ENCODE measurements at regions not wholly inside any gene's neighbourhood (a gene's known extent, or its start where the extent isn't known, plus 50 kb on each side); places are given as distances from the start of the nearest gene placed in this dataset.

DNA sequence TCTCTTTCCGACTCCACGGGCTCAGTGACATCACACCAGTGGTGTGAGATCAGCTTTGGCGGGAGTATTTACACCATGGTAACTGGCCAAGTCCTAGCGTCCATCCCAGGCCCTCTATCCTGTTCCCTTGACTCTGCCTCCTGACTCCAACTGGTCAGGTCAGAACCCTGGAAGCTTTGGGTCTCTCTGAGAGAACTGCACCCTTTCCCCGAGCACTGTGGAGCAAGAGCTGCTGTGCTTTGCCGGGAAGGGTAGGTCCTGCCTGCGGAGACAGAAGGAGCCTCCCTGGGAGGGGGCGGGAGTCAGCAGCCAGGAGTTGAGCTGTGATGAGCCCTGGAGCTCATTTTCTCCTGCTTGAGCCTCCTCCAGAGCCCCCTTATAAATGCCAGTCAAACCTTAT, 212.1 kb upstream of the TNRC6C start (continued):
- no peak for TF ChIP-seq MCM2 (IDR thresholded peaks at IDR 0.05; ENCODE audit: low read depth)
- TF ChIP-seq, protein P1, sequence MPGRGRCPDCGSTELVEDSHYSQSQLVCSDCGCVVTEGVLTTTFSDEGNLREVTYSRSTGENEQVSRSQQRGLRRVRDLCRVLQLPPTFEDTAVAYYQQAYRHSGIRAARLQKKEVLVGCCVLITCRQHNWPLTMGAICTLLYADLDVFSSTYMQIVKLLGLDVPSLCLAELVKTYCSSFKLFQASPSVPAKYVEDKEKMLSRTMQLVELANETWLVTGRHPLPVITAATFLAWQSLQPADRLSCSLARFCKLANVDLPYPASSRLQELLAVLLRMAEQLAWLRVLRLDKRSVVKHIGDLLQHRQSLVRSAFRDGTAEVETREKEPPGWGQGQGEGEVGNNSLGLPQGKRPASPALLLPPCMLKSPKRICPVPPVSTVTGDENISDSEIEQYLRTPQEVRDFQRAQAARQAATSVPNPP (IDR thresholded peaks at IDR 0.05; ENCODE audit: borderline replicate concordance, insufficient read depth, insufficient read length), result no peak
- TF ChIP-seq, protein P2, sequence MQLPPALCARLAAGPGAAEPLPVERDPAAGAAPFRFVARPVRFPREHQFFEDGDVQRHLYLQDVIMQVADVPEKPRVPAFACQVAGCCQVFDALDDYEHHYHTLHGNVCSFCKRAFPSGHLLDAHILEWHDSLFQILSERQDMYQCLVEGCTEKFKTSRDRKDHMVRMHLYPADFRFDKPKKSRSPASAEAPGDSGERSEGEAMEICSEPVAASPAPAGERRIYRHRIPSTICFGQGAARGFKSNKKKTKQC (CRISPR knock-in tag; IDR thresholded peaks at IDR 0.05), result no peak

DNA sequence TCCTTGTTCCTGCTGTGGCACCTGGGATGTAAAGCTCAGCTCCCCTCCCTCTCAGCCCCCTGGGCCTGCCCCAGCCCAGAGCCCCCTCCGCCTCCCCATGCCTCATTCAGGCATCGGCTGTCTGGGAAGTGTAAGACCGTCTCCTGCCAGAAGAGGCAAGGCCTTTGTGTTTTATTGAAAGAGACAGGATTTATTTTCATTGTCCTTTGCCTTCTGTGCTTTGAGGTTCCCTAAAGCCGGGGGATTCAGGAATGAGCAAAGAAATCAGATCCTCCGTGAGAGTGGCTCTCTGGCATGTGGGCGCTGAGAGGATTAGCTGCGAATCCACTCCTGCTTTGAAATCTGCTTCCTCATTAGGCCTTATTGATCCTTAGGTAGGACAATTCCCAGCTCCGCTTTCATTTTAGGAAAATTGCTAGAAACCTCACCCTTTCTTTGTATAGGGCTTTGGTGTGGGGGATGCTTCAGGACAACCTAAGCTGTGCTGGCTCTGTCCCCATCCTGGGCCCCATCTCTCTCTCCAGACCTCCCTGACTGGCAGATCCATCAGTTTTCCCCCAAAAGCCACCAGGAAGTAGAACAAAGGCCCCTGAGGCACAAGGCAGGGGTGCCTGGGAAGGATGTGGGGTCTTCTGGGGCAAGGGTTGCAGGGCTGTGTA, 211.5 kb upstream of the TNRC6C start:
- BruUV-seq (replicated peaks), result no TSS peak
- intact Hi-C loops (cut with micrococcal nuclease), result no loop called here
- TF ChIP-seq RUNX1 (IDR thresholded peaks at IDR 0.05; ENCODE audit: low read depth) (no peak), TBP (optimal IDR thresholded peaks at IDR 0.05; ENCODE audit: low read depth, low read length) (no peak), CCNT2 (IDR thresholded peaks at IDR 0.05; ENCODE audit: borderline replicate concordance, extremely low read depth, insufficient read length, low read depth, low read length) (no peak), PURB (CRISPR knock-in tag; IDR thresholded peaks at IDR 0.05; ENCODE audit: low read depth) (no peak), FOXJ3 (CRISPR knock-in tag; IDR thresholded peaks at IDR 0.05) (no peak), NRF1 (conservative IDR thresholded peaks at IDR 0.05 in 1 of 2, IDR thresholded peaks at IDR 0.05 in 1 of 2) (no peak), KDM4B (IDR thresholded peaks at IDR 0.05; ENCODE audit: borderline replicate concordance in 2 of 2, low read depth in 1 of 2) (no peak), RBFOX2 (IDR thresholded peaks at IDR 0.05; ENCODE audit: low read depth, low read length) (no peak), PTTG1 (tag; IDR thresholded peaks at IDR 0.05; ENCODE audit: low read depth) (no peak), CTCF (IDR thresholded peaks at IDR 0.05 in 2 of 3, conservative IDR thresholded peaks at IDR 0.05 in 1 of 3; ENCODE audit: insufficient read depth in 2 of 3, low read depth in 1 of 3, low read length in 3 of 3) (no peak), POLR3G (IDR thresholded peaks at IDR 0.05; ENCODE audit: extremely low read depth, insufficient read length, insufficient replicate concordance) (no peak), RBM39 (optimal IDR thresholded peaks at IDR 0.05; ENCODE audit: low read depth, low read length) (no peak)
- TF ChIP-seq, protein P3, sequence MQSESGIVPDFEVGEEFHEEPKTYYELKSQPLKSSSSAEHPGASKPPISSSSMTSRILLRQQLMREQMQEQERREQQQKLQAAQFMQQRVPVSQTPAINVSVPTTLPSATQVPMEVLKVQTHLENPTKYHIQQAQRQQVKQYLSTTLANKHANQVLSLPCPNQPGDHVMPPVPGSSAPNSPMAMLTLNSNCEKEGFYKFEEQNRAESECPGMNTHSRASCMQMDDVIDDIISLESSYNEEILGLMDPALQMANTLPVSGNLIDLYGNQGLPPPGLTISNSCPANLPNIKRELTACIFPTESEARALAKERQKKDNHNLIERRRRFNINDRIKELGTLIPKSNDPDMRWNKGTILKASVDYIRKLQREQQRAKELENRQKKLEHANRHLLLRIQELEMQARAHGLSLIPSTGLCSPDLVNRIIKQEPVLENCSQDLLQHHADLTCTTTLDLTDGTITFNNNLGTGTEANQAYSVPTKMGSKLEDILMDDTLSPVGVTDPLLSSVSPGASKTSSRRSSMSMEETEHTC (IDR thresholded peaks at IDR 0.05), result no peak

More for the DNA sequence above, 211.5 kb upstream of the TNRC6C start:
- no peaks in the 10 kb centered on the region for H3K9me3 ChIP-seq (replicated peaks; ENCODE audit: control insufficient read depth, insufficient read depth, low read depth, low read length)
- DNase-seq (ENCODE audit: extremely low read depth in 1 of 4, low spot score in 3 of 4) (no peak), ATAC-seq (no peak), FAIRE-seq (no peak)
- no peaks in the 10 kb centered on the region for H3K4me1 ChIP-seq (replicated peaks in 1 of 2; ENCODE audit: control insufficient read depth in 2 of 2, insufficient read depth in 2 of 2, low read length in 2 of 2)
- H3K36me3 ChIP-seq (ENCODE audit: control insufficient read depth, insufficient read depth, low read length), result no peaks in the 10 kb centered on the region
- no peak overlapping the region for H2AFZ ChIP-seq (ENCODE audit: low read depth, low read length)
- no peaks in the 10 kb centered on the region for H3K9me1 ChIP-seq (ENCODE audit: control insufficient read depth, insufficient read depth, low read length)
- in situ Hi-C loops (cut with MboI), result no loop called here
- peaks cover 7 to 75% of the 10 kb centered on the region in 2 experiments; a peak in 4 of 5 replicates for H3K27me3 ChIP-seq (ENCODE audit: control insufficient read depth in 2 of 2, insufficient read depth in 2 of 2, low read length in 2 of 2)
- 3% methylated on average over 8 of the region's 8 CpGs for WGBS (ENCODE audit: insufficient coverage, low coverage, missing lambda C conversion rate)
- no peaks in the 10 kb centered on the region for H3K79me2 ChIP-seq (ENCODE audit: control insufficient read depth, insufficient read depth, low read length)
- ChIA-PET CTCF (ENCODE audit: low intra/inter-chr PET ratio) (no interaction called here), POLR2A (interaction anchor here (1.5 kb wide), 1 partner anchor 270 kb away, joined by 3 read pairs; no protein-coding TSS in a partner anchor)
- no peak overlapping the region for H3K27ac ChIP-seq (ENCODE audit: extremely low read depth, low read depth, low read length)
- H3K4me2 ChIP-seq (ENCODE audit: insufficient read depth, low read length), result no peak overlapping the region
- H3K9ac ChIP-seq (ENCODE audit: insufficient read depth in 1 of 2, low read depth in 2 of 2, low read length in 2 of 2), result no peak overlapping the region
- no peak overlapping the region for H3K4me3 ChIP-seq
- no peaks in the 10 kb centered on the region for H4K20me1 ChIP-seq (replicated peaks; ENCODE audit: control insufficient read depth, insufficient read depth, low read length)
